H4 (cell line): ENCODE measurements at regions not wholly inside any gene's neighbourhood (a gene's known extent, or its start where the extent isn't known, plus 50 kb on each side); places are given as distances from the start of the nearest gene placed in this dataset.

Experiments
- DNase-seq: peaks from one replicate; pipeline ENCODE4 v3.0.0-alpha.2; 2015; ENCODE audit warnings: low spot score

- no peak for DNase-seq
Observed at GRCh38 chr6:156519940-156520339, 257.2 kb upstream of the ARID1B start.

DNA sequence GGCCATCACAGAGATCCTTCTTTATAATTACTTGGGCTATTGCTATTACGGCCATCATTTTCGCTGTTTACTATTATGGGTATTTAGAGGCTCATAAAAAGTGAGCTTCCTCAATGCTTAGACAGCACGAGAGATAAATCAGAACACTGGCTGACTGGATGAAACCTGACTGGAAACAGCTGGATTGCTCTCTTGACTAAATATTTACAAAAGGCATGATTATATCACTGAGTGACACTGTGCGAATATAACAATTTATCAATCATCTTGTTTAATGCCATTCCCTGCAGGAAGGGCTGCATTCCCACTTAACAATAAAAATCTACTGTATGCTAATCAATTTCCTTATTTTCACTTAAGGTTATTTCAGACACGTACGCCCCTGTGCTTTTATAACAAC, 260.1 kb upstream of the ARID1B start:
- no peak for DNase-seq

DNA sequence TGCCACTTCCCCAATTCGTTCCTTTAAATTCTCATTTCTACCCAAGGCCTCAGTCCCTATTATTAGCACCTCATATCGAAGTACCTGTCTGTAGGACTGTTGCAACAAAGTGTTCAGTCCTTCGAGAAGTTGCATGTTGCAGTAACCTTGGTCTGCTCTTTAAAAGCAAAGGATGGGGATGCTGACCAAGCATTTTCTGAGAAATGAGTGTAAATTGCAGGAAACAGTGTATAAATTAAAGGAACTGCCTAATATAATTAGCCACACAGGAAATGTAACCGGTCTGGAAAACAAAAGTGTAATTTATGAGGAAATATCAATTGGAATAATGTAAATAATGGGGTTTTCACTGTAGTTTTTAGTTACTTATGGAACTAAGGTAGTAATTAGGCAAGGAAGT, 261.9 kb upstream of the ARID1B start:
- DNase-seq, result no peak

- no peak for DNase-seq
Observed at GRCh38 chr6:156513504-156513903, 263.7 kb upstream of the ARID1B start.

DNA sequence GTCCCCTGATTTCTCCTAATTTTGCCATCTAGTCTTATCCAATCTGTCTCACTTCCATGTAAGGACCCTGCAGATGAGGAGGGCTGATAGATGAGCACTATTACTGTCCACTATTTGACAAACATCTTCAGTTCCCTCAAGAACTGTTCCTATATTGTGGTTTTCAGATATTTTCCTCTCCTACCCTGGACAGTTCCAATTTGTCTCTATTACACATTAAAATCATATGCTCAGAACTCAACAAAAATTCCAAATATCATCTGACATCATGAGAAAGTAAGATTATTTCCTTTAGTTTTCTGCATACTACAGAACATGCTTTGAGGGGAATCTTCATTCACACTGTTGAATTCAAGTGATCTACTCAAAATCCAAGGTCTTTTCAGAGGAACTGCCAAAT, 265.6 kb upstream of the ARID1B start:
- no peak for DNase-seq

DNA sequence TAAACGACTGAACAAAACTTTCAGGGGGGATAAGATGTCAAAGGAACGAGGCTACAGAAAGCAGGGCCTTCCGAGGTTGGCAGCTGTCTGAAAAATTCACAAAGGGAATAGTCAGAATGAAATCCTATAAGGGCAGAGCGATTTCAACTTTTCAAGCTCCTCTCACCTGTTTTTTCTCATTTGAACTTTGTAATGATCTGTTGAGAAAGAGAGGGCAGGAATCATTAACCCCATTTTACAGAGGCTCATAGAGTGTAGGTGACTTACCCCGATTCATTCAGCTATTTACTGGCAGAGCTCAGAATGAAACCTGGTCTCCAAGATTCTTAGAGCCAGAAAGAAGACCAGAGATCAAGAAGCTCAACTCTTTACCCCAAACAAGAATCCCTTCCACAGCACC, 266.1 kb upstream of the ARID1B start:
- no peak for DNase-seq

DNA sequence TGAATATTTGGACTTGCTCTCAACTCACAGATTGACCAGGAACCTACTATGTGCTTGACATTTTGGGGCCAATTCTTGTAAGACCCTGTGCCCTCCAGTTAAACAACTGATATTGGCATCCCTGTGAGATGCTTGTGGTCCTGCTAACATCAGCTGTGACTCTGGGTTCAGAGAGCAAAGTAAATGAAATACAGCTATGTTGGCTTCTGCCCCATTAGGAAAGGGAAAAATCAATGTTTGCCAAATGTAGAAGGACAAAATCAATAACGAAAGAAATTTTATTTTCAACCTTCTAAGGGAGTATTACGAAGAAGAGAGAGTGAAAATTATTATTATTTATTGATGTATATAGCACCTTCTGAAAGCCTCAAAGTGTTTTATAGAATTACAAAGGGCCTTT, 266.9 kb upstream of the ARID1B start:
- no peak for DNase-seq

DNA sequence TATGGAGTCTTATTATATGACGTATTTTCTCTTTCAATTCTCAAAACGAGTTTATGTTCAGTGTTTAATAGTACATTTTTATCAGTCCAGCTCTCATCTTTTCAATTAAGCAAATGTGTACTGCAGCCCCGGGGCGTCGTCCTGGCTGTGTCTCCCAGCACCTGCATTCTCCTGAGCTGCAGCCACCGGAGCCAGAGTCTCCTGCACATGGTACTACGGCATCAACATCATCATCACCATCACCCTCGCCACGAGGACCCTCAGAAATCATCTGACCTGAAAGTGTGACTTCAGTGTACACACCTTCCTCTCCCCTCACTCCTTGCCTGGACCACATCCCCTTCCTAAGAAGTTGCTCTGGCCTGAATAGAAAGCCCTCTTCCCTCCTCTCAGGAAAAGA, 267.7 kb upstream of the ARID1B start:
- no peak for DNase-seq

DNA sequence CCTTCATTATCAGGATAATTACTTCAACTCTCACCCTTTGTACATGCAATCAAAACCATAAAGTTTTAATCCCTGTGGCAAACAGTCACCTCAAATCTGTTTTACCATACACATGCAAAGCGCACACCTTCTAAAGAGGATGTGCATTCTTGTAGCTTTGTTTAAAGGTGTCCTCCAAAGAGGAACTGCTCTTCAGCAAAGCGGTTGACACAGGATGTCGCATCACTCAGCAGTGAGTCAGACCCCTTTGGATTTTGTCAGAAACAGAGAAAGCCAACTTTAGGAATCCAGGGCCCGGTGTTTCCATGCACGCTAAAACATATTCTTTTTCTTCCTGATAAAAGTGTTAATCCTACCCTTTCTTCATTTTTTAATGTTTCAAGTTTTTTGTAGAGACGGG, 268.3 kb upstream of the ARID1B start:
- DNase-seq, result no peak

GRCh38 chr6:156508126-156508525, 269.1 kb upstream of the ARID1B start:
- no peak for DNase-seq

- no peak for DNase-seq
Observed at GRCh38 chr6:156507656-156508055, 269.5 kb upstream of the ARID1B start.

DNA sequence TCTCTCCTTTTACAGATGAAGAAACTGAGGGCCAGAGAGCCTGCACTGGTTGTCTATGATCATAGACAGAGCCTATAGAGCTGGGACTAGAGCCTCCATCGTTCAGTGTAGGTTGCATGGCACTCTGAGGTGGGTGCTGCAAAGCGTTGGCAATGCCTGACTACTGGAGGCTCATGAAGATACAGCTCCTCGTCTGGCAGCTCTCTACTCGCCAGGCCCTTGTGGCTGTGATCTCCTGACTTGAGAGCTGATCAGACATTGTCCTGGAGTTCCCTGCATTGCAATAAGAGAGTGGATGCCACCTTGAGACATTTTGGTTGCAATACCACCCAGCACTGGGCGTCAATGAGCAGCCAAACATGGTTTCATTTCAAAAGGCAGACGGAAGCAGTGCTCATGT, 270.1 kb upstream of the ARID1B start:
- no peak for DNase-seq

- no peak for DNase-seq
Observed at GRCh38 chr6:156502969-156503504, 274.1 kb upstream of the ARID1B start.

DNA sequence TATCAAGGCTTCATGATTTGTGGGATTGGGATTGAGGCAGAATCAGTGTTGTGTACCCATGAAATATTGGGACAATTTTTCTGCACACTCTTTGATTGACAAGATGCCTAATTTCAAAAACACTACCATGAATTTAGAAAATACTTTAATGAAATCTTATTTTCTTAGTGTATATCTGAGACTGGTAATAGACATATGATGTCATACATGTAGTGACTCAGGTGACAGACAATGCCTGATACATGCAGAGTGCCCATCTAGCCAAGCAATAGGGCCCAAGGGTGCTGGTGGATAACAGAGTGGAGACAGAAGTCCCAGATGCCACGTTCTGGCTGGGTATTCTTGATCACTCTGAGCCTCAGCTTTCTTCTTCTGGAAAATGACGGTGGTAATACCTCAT, 279.6 kb upstream of the ARID1B start:
- no peak for DNase-seq

GRCh38 chr6:156487877-156488276, 289.3 kb upstream of the ARID1B start:
- no peak for DNase-seq

GRCh38 chr6:156485150-156485549, 292.0 kb upstream of the ARID1B start:
- no peak for DNase-seq

DNA sequence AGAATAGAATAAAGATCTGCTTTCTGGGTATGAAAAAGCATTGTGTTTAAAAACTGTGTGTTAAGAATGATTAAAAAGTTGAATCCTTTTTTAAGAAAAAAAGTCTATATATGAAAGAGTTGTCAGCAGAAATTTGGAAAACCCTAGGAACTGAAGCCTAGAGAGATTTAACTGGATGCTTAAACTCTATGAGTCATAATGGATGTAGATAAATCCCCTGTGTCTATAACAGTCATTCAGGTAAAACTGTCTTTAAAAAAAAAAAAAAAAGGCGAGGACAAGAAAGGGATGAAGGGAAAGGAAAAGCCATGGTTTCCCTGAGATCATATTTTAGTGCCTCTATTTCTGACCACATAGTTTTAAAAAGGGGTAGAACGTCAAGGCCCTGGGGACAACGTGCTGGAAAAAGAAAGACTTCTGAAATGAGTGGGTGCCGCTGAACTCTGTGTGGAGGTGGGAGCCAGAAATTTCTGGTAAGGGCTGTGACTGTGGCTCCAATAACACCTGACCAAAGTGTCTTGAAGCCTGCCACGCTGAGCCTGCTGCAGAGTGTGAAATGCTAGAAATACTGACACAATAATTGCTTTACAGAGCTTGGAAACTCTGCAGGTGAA, 302.6 kb upstream of the ARID1B start:
- no peak for DNase-seq

DNA sequence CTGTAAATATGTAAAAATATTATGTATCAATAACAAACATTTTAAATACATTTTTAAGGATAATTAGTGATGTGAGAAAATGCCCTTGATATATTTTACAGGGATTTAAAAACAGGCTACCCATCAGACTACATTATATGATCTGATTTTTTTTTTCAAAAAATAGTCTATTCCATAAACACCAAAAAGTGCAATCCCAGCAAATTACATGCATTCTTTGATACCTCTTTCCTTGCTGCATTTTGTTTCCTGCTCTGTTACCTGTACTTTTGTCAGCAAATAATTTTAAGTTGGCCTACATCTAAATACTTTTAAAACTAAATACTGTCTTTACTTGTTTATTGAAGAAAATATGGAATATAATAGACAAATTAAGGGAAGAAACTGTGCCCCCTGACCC, 306.2 kb upstream of the ARID1B start:
- no peak for DNase-seq

GRCh38 chr6:156464100-156464878, 312.9 kb upstream of the ARID1B start:
- no peak for DNase-seq

- no peak for DNase-seq
Observed at GRCh38 chr6:156461647-156462046, 315.5 kb upstream of the ARID1B start.

DNA sequence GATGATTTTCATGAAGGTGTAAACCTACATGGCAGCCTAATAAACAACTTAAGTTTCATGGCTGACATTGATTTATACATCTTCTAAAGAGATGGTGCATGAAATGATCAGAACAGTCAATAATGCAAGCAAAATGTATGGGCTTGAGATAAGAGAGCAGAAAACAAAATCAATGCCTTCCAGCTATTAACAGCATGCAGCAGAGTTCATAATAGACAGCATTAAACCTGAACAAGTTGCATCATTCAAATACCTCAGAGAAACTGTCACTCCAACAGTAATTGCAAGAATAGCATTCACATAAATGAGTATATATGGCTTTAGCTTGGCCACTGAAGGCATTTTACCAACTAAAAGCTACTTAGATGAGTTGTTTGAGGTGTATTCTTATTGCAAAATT, 319.6 kb upstream of the ARID1B start:
- DNase-seq, result no peak

GRCh38 chr6:156455847-156456246, 321.3 kb upstream of the ARID1B start:
- DNase-seq, result no peak

- DNase-seq, result no peak
Observed at GRCh38 chr6:156454867-156455266, 322.3 kb upstream of the ARID1B start.

GRCh38 chr6:156451726-156452125, 325.5 kb upstream of the ARID1B start:
- no peak for DNase-seq
